NCI-H2107 treated with DMSO at 0.1 percent for 48 hours (cell line): ENCODE measurements at regions not wholly inside any gene's neighbourhood (a gene's known extent, or its start where the extent isn't known, plus 50 kb on each side); places are given as distances from the start of the nearest gene placed in this dataset.
"Not testable (repeated sequence)": the region's sequence is repeated elsewhere in the genome, so short reads cannot be mapped to it uniquely, and the experiment has no call there.

Experiments used
- DNase-seq: peaks from one replicate; lab custom pipeline; 2025; ENCODE audit not compliant: unreplicated experiment; lab: John Stamatoyannopoulos, UW

DNA sequence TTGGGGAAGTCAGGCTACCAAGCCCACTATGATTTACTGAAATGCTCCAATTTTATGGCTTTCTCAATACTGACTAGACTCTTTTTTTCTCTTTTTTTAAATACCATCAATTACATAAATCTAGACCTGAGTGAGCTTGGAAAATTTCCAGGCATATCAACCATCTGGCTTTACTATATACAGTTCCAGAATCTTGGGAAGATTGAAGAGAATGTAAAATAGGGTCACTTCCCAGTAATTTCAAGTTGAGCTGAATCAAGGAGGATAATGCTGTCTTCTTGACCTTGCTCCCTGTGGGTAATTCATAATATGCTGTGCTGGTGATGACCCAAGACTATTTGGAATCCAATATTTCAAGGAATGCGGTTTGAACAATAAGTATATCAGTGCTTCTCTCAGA is 108.1 kb downstream of the MAP3K21 start:
- DNase-seq = no peak

DNA sequence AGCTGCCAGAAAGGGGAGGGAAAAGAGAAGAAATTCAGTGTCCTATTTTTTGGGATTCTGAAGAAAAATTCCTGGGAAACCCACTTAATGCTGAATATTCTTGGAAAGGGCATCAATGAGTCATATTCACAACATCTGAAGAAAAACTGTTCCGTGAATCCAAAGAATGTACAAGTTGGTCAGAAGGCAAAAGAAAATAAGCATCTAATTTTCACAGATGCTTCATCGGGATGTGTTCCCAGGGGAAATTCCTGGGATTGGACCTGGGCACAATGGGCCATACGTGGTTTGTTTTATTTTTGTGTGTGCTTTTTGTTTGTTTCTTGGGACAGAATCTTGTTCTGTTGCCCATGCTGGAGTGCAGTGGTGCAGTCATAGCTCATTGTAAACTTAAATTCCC is 112.2 kb downstream of the MAP3K21 start:
- DNase-seq = no peak

DNA sequence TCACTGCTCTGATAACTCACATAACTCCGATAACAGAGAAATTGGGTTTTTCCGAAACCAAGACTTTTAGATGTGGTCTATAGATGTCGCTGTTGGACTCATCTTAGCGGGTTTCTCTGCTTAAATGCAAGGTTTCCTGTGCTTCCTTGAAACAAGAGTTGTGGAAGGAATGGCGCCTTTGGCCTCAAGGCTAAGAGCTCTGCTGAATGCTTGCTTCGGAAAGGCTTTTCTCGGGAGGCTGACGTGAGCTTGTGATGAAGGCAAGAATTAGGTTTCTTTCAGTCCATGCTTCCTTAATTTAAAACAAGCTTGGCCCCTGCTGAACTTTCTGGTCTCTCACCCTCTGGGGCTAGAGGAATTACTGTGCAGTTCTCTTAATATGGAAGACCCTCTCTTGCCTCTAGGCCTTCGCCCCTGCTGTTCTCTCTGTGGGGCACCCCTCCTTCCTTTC is 113.5 kb downstream of the MAP3K21 start:
- peak; percentile 84 for DNase-seq

DNA sequence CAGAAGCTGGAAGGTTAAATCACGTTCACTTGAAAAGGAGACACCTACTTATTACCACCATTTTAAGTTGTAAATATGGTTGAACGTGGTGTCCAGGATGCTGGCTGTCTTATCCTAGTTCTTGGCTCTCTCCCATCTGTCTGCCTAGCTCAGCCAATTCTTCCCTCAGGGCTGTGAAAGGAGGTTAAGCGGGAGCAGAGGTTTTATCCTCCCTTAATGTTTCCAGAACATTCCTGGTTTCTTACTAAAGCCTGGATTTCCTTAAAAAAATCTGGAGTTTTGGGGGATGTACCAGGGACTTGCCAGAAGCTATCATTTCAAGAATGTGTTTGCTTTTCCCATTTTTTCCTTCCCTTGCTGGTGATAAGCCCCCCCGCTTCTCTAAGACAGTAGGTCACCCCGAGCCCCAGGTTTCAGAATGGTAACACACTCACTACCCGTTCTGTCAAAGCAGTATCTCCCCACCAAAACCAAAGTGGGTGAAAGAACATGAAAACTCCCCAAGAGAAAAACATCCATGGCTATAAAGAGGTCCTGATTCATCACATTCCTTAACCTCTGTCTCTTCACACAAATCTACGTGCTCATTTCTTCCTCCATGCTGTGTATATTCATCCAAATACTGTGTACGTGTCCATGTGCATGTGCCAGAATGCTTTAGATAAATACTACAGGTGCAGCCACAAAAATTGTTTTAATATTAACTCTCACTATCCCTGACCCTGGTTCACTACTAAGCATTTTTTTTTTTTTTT is 114.7 kb downstream of the MAP3K21 start:
- DNase-seq = no peak

DNA sequence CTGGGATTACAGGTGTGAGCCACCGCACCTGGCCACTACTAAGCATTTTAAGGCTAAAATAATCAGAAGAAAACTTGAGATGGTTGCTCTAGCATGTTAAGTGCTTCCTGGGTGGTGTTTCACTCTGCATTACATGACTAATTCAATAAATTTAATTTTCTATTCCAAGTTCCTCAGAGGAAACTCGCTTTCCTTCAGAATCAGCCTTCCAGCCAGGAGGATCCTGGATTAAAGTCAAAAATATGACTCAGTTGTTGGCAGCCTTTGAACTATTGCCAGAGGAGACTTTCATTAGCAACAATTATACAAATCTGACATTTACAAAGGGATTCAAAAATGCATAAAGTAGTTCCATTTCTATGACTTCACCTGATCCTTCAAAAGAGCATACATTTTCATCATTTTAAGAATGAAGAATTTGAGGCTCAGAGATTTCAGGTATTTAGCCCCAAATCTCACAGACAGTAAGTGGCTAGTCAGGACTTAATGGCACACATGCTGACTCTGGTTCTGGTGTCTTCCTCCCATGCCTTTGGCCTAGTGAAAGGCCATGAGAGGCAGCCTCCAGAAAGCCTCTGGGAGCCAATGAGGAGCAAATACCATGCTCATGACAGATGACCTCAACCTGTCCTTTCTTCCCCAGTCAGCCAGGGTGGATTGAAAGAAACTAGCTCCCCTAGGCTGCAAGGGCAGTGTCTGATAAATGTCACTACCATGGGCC is 115.7 kb downstream of the MAP3K21 start:
- no peak for DNase-seq

DNA sequence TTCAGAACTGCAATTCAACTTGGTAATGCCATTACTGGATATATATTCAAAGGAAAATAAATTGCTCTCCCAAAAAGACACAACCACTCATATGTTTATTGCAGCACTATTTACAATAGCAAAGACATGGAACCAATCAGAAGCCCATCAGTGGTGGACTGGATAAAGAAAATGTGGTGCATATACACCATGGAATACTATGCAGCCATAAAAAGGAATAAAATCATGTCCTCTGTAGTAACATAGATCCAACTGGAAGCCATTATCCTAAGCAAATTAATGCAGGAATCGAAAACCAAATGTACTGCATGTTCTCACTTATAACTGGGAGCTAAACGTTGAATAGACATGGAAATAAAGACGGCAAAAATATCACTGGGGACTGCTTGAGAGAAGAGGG is 117.0 kb downstream of the MAP3K21 start:
- DNase-seq = no peak

DNA sequence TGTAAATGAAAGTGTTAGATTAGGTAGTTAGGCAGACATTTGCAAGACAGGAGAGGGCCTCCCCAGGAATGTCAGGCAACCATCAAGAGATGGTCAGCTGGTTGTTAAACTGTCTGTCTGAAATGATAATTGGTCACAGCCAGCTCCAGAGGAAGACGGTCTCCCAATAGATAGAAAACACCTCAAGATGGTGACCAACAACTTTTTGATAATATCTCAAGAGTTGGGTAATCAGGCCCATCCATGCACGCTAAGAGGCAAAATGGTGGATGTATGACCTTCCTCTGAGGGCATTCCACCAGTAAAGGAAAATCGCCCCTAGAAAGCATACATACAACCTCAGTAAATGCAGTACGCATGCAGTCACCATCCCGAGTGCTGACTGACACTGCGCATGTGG is 118.2 kb downstream of the MAP3K21 start:
- no peak for DNase-seq

DNA sequence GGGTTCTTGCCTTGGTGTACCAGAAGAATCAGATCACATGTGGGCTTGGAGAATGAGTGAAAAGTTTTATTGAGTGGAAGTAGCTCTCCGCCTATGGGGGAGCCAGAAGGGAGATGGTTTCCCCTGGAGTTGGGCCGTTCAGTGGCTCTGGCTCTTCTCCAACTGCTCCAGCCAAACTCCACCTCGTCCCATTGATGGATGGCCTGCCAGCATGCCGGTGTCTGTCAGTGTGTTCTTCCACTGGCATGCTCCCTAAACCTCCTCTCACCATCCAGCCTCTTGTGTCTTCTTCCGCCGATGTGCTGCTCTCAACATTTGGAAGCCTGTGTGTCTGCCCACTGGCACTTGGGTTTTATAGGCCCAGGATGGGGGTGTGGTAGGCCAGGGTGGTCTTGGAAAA is 119.4 kb downstream of the MAP3K21 start:
- no peak for DNase-seq

DNA sequence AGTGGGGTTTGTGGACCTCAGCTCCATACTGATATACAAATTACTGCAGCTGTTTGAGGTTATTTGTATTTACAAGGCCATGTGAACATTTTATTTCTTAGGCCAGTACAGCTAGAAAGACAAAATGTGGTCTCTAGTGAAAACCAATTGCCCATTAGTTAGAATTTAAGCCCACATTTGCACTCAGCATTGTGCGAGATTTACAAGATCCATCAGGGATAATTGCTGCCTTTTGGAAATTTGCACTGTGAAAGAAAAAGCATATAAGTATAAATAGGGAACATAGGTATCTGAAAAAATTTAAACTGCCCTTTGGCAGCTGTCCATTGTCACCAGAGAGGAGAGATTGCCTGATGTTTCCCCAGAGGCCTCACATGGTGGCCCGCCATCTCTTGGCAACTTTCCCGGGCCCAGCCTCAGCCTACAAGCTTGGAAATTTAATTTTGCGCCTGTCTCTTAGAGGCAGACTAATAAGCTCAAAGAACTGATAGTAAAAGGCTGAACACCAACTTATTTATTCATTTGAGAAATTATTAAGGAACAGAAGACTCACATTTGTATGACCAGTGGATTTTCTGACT is 120.7 kb downstream of the MAP3K21 start:
- peak; percentile 75 for DNase-seq

DNA sequence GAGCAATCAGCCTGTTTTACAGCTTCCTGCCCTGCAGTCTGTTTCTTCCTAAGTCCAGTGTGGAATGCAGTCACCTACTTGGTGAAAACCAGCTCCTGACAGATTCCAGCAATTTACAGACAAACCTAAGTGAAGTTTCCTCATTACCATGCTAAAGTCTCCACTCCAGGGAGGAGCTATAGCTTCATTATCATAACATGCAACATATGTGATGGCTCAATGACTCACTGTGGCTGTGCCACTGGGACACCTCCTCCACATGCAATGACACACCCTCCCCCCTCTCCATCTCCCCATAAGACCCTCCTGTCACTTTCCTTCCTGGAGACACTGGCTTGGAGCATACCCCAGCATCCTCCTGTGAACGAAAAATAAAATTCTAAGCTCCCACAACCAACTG is 125.2 kb downstream of the MAP3K21 start:
- no peak for DNase-seq

DNA sequence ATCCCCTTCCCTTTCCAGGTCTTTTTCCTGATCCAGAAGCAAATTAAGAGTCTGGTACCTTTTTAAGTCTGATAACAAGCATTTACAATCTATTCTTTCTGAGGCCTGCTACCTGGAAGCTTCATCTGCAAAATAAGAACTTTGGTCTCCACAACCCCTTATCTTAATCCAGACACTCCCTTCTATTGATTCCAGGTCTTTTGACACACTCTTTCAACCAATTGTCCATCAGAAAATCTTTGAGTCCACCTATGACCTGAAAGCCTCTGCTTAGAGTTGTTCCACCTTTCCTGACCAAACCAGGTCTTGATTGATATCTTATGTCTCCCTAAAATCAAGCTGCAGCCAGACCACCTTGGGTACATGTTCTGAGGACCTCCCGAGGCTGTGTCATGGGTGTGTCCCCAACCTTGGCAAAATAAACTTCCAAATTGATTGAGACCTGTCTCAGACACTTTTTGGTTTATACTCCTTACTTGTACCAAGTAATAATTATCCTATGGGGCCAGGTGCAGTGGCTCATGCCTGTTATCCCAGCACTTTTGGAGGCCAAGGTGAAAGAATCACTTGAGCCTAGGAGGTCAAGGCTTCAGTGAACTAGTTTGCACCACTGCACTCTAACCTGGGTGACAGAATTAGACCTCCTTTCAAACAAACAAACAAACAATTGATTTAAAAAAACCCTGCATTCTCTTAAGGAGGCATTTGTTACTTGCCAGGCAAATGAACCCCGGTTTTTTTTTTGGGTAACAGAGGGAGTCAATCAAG is 126.1 kb downstream of the MAP3K21 start:
- no peak for DNase-seq

DNA sequence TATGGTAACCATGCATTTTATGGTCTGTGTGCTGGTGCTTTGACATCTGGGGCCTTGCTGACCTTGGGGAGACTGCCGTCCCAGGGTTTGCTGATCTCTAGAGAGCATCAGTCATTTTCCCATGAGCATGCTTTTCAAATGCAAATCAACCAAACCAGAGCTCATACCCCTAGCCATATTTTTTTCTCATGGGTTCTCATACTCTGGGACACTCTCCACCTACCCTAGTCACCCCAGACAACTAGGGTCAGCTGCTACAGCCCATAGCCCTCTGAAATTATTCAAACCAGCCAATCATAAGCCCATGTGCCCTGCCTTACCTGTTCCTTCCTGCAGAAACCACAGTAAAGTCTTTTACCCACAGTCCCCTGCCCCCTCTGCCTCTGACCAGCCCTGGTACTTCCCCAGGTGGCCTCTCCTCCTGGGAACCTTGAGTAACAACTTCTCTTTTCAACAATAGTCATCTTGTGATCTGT is 132.0 kb downstream of the MAP3K21 start:
- DNase-seq = no peak

DNA sequence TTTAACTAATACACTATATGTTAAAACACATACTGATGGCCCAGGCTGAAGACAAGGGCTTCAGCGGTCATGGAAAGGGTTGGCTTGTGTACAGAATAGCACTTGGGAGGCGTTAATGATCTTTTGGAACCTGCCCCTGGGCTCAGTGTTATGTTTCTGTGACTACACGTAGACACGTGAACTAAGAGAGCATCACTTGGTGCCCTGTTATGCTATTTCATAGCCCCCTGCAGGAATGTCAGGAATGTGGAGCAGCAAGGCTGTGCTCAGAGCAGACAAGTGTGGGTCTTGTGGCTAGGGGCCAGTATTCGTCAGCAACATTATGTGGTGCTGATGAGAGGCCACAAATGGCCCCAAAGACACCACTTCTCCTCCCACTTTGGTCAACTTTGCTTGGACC is 132.4 kb downstream of the MAP3K21 start:
- DNase-seq = no peak

DNA sequence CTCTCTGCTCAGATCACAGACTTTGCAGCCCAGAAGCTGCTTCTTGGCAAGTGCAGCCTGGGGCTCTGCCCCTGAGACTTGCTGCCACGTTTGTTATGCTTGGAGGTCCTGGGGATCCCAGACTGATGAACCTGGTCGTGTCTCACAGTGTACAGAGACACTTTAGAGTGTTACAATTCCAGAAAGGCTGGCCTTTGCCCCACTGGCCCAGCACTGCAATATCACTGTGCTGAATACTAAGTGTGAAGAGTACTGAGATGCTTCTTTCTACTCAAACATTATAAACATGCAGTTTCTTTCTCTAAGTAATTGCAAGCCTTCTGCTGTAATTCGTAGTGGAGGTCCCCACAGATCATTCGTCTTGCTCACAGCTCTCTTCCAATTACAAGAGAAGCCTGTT is 133.2 kb downstream of the MAP3K21 start:
- DNase-seq = no peak

DNA sequence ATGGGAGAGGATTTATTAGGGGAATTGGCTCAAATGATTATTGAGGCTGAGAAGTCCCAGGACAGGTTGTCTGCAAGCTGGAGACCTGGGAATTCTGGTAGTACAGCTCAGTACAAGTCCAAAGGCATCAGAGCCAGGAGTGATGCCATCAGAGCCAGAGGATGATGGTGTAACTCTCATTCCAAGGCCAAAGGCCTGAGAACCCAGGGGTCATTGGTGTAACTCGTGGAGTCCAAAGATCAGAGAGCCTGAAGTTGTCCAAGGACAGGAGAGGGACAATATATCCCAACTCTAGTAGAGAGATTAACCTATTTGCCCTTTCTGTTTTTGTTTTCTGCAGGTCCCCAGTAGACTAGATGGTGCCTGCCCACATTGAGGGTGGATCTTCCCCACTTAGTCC is 134.3 kb downstream of the MAP3K21 start:
- DNase-seq = no peak

DNA sequence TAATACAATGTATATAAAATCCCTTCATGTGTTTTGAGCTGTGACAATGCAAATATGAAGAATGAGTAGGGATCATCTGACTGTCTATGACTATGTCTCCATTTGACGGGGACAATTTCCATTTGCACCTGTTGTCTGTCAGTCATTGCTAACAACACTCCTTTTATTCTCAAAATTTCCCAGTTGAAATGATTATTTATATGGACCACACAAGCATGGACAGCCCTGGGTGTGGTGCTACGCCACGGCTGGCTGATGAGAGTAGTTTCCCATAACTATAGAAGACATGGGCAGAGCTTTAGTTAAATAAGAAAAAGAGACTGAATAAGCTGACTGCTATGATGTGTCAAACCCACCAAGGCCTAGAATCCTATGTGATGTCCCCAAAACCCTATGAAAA is 135.8 kb downstream of the MAP3K21 start:
- DNase-seq = no peak

DNA sequence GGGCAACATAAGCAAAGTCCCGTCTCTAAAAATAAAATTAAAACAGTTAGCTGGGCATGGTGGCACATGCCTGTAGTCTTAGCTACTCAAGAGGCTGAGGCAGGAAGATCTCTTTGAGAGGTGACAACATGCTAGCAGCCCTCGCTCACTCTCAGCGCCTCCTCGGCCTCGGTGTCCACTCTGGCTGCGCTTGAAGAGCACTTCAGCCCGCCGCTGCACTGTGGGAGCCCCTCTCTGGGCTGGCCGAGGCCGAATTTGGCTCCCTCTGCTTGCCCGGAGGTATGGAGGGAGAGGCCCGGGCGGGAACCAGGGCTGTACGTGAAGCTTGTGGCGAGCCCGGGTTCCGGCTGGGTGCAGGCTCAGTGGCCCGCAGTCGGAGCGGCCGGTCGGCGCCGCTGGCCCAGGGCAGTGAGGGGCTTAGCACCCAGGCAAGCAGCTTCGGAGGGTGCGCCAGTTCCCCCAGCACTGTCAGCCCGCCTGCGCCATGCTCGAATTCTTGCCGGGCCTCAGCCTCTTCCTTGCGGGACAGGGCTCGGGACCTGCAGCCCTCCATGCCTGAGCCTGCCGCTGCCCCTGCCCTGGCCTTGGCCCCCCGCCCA is 138.3 kb downstream of the MAP3K21 start:
- no peak for DNase-seq

DNA sequence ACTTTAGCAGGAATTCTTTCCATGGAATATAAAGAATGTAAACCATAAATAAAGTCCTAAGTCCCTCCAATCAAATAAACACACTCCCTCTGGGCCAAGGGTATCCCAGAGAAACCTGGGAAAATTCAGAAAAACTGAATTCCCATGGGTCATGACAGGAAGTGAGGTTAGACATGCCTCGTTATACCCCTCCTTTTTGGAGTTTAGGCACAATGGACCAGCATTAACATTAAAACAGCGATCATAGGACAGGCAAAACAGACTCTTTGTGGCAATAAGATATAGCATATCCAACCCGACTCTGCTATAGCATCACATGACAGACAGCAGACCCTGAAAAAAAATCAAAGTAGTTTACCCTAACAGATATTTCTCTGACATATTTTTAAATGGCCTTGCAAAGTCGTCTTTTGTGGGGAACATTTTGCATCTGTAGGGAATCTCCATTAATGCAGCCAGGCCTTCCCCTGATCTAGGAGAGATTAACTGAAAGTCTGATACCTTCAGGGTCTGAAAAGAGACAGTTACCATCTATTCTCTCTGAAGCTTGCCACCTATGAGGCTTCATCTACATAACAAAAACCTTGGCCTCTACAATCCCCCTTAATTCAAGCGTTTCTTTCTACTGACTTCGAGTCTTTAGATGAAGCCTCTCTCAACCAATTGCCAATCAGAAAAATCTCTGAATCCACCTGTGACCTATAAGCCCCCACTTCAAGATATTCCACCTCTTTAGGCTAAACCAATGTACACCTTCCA is 143.0 kb upstream of the KCNK1 start:
- no peak for DNase-seq

DNA sequence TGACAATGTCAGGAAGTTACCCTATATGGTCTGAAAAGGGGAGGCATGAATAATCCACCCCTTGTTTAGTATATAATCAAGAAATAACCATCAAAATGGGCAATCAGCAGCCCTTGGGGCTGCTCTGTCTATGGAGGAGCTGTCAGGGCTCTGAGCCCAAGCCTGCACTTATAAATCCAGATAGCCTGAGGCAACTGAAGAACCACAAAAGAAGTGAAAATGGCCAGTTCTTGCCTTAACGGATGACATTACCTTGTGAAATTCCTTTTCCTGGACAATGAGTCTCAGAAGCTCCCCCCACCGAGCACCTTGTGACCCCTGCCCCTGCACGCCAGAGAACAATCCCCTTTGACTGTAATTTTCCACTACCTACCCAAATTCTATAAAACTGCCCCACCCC is 142.1 kb upstream of the KCNK1 start:
- DNase-seq = not testable (repeated sequence)

DNA sequence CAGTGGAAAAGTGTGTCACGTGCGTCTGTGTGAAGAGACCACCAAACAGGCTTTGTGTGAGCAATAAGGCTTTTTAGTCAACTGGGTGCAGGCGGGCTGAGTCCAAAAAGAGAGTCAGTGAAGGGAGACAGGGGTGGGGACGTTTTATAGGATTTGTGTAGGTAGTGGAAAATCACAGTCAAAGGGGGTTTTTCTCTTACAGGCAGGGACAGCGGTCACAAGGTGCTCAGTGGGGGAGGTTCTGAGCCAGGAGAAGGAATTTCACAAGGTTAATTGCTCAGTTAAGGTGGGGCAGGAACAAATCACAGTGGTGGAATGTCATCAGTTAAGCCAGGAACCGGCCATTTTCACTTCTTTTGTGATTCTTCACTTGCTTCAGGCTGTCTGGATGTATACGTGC is 141.1 kb upstream of the KCNK1 start:
- DNase-seq = not testable (repeated sequence)
